Endothelial cell of umbilical vein (primary cell): ENCODE measurements at regions not wholly inside any gene's neighbourhood (a gene's known extent, or its start where the extent isn't known, plus 50 kb on each side); places are given as distances from the start of the nearest gene placed in this dataset.

ENCODE experiments used
- BruUV-seq: library from RNA; stranded (reverse); fragments of 400-500 nt; replicated peaks from 2 replicates; lab custom pipeline; 2021; lab: Mats Ljungman, UMichigan
- CTCF ChIA-PET: fragments of 300-600, 350-600 bp; sonication (Branson Sonifier 250); formaldehyde crosslinking; loops from one replicate; lab custom pipeline; 2021; ENCODE audit warnings: antibody characterized with exemption, inconsistent platforms; lab: Charles Lee
- POLR2A ChIA-PET: fragments of 300-600, 350-600 bp; sonication (Branson Sonifier 250); formaldehyde crosslinking; loops from one replicate; lab custom pipeline; 2021; ENCODE audit warnings: antibody characterized with exemption, inconsistent platforms; lab: Charles Lee
- DNase-seq: peaks from one replicate; pipeline ENCODE4 v3.0.0-alpha.2; 2011; ENCODE audit warnings: low read depth, low spot score
- FAIRE-seq: peaks from 2 replicates; lab custom pipeline; 2011; peaks lifted over from hg19 to GRCh38; lab: Jason Lieb, UNC
- H2AFZ ChIP-seq: 2 replicates; pipeline ENCODE4 v1.6.0; 2012; ENCODE audit warnings: low read depth, low read length, control low read depth, inconsistent platforms
- H3K27ac ChIP-seq: 2 replicates; pipeline ENCODE4 v1.5.1; 2011; ENCODE audit warnings: low read depth, mild to moderate bottlenecking, control low read depth, low read length, moderate library complexity; ENCODE audit not compliant: insufficient read depth
- H3K27me3 ChIP-seq, 2 experiments: 2 replicates each; pipeline versions ENCODE4 v1.6.0 to v1.6.1; 2011; ENCODE audit warnings: low read length in 2 of 2, mixed read lengths in 1 of 2; ENCODE audit not compliant: control insufficient read depth in 2 of 2, insufficient read depth in 2 of 2
- H3K36me3 ChIP-seq, 2 experiments: 2 replicates in 1 of 2; 3 replicates in 1 of 2; pipeline ENCODE4 v1.5.1; 2011; ENCODE audit warnings: low read length in 2 of 2, mild to moderate bottlenecking in 1 of 2, moderate library complexity in 1 of 2; ENCODE audit not compliant: control insufficient read depth in 2 of 2, insufficient read depth in 2 of 2; ENCODE audit errors: extremely low read depth in 1 of 2
- H3K4me1 ChIP-seq: 3 replicates; pipeline ENCODE4 v1.5.1; 2011; ENCODE audit warnings: mild to moderate bottlenecking, low read length; ENCODE audit not compliant: control insufficient read depth, insufficient read depth; ENCODE audit errors: extremely low read depth
- H3K4me2 ChIP-seq: 2 replicates; pipeline ENCODE4 v1.6.1; 2011; ENCODE audit warnings: low read length, control low read depth, mixed read lengths; ENCODE audit not compliant: insufficient read depth
- H3K4me3 ChIP-seq, 3 experiments: fragments of 200-600 bp in 1 of 3; sonication (generic), shearing (Covaris generic) in 1 of 3; replicated peaks in 1 of 3; 2 replicates each; pipeline ENCODE4 v1.5.1; 2011 to 2016; ENCODE audit warnings: control low read depth in 3 of 3, low read length in 3 of 3, mild to moderate bottlenecking in 2 of 3, inconsistent platforms in 1 of 3, low read depth in 1 of 3, moderate library complexity in 1 of 3; ENCODE audit not compliant: insufficient read depth in 1 of 3
- H3K79me2 ChIP-seq: 2 replicates; pipeline ENCODE4 v1.6.0; 2012; ENCODE audit warnings: low read length, inconsistent platforms; ENCODE audit not compliant: control insufficient read depth, insufficient read depth
- H3K9ac ChIP-seq: replicated peaks from 2 replicates; pipeline ENCODE3; 2011; ENCODE audit warnings: low read length, control low read depth; ENCODE audit not compliant: insufficient read depth; ENCODE audit errors: extremely low read depth
- H3K9me1 ChIP-seq: replicated peaks from 3 replicates; pipeline ENCODE4 v1.6.0; 2011; ENCODE audit warnings: mild to moderate bottlenecking, low read length; ENCODE audit not compliant: control insufficient read depth, insufficient read depth; ENCODE audit errors: extremely low read depth
- H3K9me3 ChIP-seq: replicated peaks from 2 replicates; pipeline ENCODE4 v1.5.1; 2012; ENCODE audit warnings: low read length, inconsistent platforms; ENCODE audit not compliant: control insufficient read depth, insufficient read depth
- H4K20me1 ChIP-seq: replicated peaks from 2 replicates; pipeline ENCODE3; 2011; ENCODE audit warnings: mild to moderate bottlenecking, low read length; ENCODE audit not compliant: control insufficient read depth, insufficient read depth; ENCODE audit errors: extremely low read depth
- CTCF ChIP-seq, 2 donors: IDR thresholded peaks; 1 replicate in 1 of 2; 2 replicates in 1 of 2; pipeline ENCODE4 v1.5.1; 2011; ENCODE audit warnings: low read length in 2 of 2, mild to moderate bottlenecking in 2 of 2, moderate library complexity in 2 of 2, control low read depth in 1 of 2, inconsistent platforms in 1 of 2, low read depth in 1 of 2; ENCODE audit not compliant: insufficient read depth in 1 of 2; ENCODE audit errors: extremely low read depth in 1 of 2
- EZH2 ChIP-seq: IDR thresholded peaks from 2 replicates; pipeline ENCODE4 v1.6.1; 2012; ENCODE audit warnings: borderline replicate concordance, low read depth, mild to moderate bottlenecking, moderate library complexity, low read length, inconsistent platforms; ENCODE audit not compliant: severe bottlenecking
- FOS ChIP-seq: IDR thresholded peaks from 2 replicates; pipeline ENCODE4 v1.6.1; 2011; ENCODE audit warnings: mild to moderate bottlenecking, low read length, moderate library complexity, borderline replicate concordance; ENCODE audit not compliant: insufficient read depth
- GATA2 ChIP-seq: IDR thresholded peaks from 2 replicates; pipeline ENCODE4 v1.7.0; 2011; ENCODE audit warnings: low read depth, mild to moderate bottlenecking, moderate library complexity, mixed read lengths, low read length; ENCODE audit not compliant: insufficient read length, insufficient read depth
- JUN ChIP-seq: IDR thresholded peaks from 2 replicates; pipeline ENCODE4 v1.6.1; 2011; ENCODE audit warnings: borderline replicate concordance, low read depth; ENCODE audit not compliant: insufficient read length, insufficient read depth
- MAX ChIP-seq: IDR thresholded peaks from 2 replicates; pipeline ENCODE4 v1.6.1; 2011; ENCODE audit not compliant: insufficient read depth, insufficient read length
- MYC ChIP-seq: IDR thresholded peaks from one replicate; pipeline ENCODE4 v1.6.1; 2011; ENCODE audit warnings: mild to moderate bottlenecking, low read depth, low read length
- POLR2A ChIP-seq: IDR thresholded peaks from 2 replicates; pipeline ENCODE4 v1.6.1; 2012; ENCODE audit warnings: low read depth, mild to moderate bottlenecking, control low read depth, low read length
- dilution Hi-C: fragments of 300-500 bp; cut with MboI; formaldehyde crosslinking; loops from one replicate; pipeline ENCODE4 v1.15.0; 2019; ENCODE audit warnings: low sequenced_read_pairs; ENCODE audit not compliant: extremely low pct_ligation_motif_present
- intact Hi-C: fragments of 100-400 bp; cut with micrococcal nuclease; formaldehyde crosslinking; loops from one replicate; pipeline ENCODE4 v1.10.0; 2022

- Histone ChIP-seq H3K9me3 (peaks cover 15% of the 10 kb centered on the region), H3K79me2 (no peaks in the 10 kb centered on the region), H4K20me1 (no peaks in the 10 kb centered on the region), H3K4me1 (no peaks in the 10 kb centered on the region), H3K27ac (no peak overlapping the region), H3K4me2 (no peak overlapping the region), H3K9ac (no peak overlapping the region), H3K9me1 (no peaks in the 10 kb centered on the region), H3K27me3 (no peaks in the 10 kb centered on the region), H3K4me3 (no peak overlapping the region), H2AFZ (no peak overlapping the region), H3K36me3 (no peaks in the 10 kb centered on the region)
- TF ChIP-seq CTCF (IDR thresholded peaks at IDR 0.05; ENCODE audit: extremely low read depth in 1 of 2, insufficient read depth in 1 of 2, low read depth in 1 of 2, low read length in 2 of 2) = no peak
- TF ChIP-seq FOS = no peak
- TF ChIP-seq POLR2A = no peak
- TF ChIP-seq GATA2 = no peak
- TF ChIP-seq MAX = no peak
- no peak for TF ChIP-seq EZH2
- no peak for TF ChIP-seq JUN
- TF ChIP-seq MYC = no peak
- DNase-seq = no peak
- intact Hi-C loops = no loop called here
- dilution Hi-C loops = no loop called here
- CTCF ChIA-PET = no interaction called here
- POLR2A ChIA-PET = no interaction called here
- no TSS peak for BruUV-seq
- no peak for FAIRE-seq
Observed at GRCh38 chr20:30815577-30816181, 441.8 kb upstream of the DEFB115 start.
